ENCODE measurements at regions not wholly inside any gene's neighbourhood (a gene's known extent, or its start where the extent isn't known, plus 50 kb on each side); places are given as distances from the start of the nearest gene placed in this dataset.

DNA sequence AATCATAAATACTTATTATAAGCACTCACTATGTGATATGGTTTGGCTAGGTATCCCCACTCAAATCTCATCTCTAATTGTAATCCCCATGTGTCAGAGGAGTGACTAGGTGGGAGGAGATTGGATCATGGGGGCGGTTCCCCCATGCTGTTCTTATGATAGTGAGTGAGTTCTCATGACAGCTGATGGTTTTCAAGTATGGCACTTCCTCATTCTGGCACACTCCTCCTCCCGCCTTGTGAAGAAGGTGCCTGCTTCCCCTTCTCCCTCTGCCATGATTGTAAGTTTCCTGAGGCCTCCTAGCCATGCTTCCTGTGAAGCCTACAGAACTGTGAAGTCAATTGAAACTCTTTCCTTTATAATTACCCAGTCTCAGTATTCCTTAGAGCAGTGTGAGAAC lies 53.3 kb upstream of the CHMP2B start:
- no peaks in the 10 kb centered on the region for H3K27me3 ChIP-seq (ENCODE audit: control insufficient read depth in 1 of 2, insufficient read depth in 2 of 2, low read length in 2 of 2)
- intact Hi-C loops (cut with micrococcal nuclease; ENCODE audit: unreplicated experiment) (no loop called here), in situ Hi-C loops (cut with HindIII; ENCODE audit: extremely low pct_ligation_motif_present, low pct_unique_long_range_greater_than_20kb) (no loop called here)
- TF ChIP-seq MTA1 (CRISPR knock-in tag; IDR thresholded peaks at IDR 0.05; ENCODE audit: borderline replicate concordance) (no peak), FLYWCH1 (CRISPR knock-in tag; IDR thresholded peaks at IDR 0.05) (no peak), NFKBIZ (CRISPR knock-in tag; IDR thresholded peaks at IDR 0.05) (no peak), SNRNP70 (IDR thresholded peaks at IDR 0.05; ENCODE audit: low read depth, low read length) (no peak), NONO (IDR thresholded peaks at IDR 0.05) (no peak), NONO (CRISPR knock-in tag; conservative IDR thresholded peaks at IDR 0.05) (no peak), MEIS2 (CRISPR knock-in tag; IDR thresholded peaks at IDR 0.05) (no peak)
- TF ChIP-seq, protein P1, sequence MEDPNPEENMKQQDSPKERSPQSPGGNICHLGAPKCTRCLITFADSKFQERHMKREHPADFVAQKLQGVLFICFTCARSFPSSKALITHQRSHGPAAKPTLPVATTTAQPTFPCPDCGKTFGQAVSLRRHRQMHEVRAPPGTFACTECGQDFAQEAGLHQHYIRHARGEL (CRISPR knock-in tag; IDR thresholded peaks at IDR 0.05) = no peak
- no peak overlapping the region for H3K9ac ChIP-seq (ENCODE audit: insufficient read depth, low read depth, low read length)
- no peak overlapping the region for H3K27ac ChIP-seq (ENCODE audit: extremely low read length, insufficient read depth, low read length)
- H3K9me3 ChIP-seq (ENCODE audit: low read length) = no peaks in the 10 kb centered on the region
- 13% methylated on average over 2 of the region's 2 CpGs for WGBS (ENCODE audit: low lambda C conversion rate)
- no TSS peak for BruUV-seq (replicated peaks)
- H3K36me3 ChIP-seq (replicated peaks in 1 of 2; ENCODE audit: control insufficient read depth in 1 of 2, insufficient read depth in 2 of 2, low read length in 2 of 2) = no peaks in the 10 kb centered on the region
- CTCF ChIA-PET (ENCODE audit: low intra/inter-chr PET ratio, low total read pairs) = no interaction called here
- H3K4me2 ChIP-seq (ENCODE audit: low read depth, low read length) = no peak overlapping the region
- no peaks in the 10 kb centered on the region for H4K20me1 ChIP-seq (ENCODE audit: insufficient read depth, low read length)
- DNase-seq (ENCODE audit: low spot score) (no peak), ATAC-seq (no peak), FAIRE-seq (no peak)
- H3K4me1 ChIP-seq (ENCODE audit: insufficient read depth, low read length) = no peaks in the 10 kb centered on the region
- H3K79me2 ChIP-seq (ENCODE audit: insufficient read depth, low read length) = no peaks in the 10 kb centered on the region
- H3K4me3 ChIP-seq (replicated peaks in 1 of 3; ENCODE audit: insufficient read depth in 1 of 3, low read depth in 2 of 3, low read length in 3 of 3) = no peak overlapping the region
- no peak overlapping the region for H2AFZ ChIP-seq (ENCODE audit: low read length)
- POLR2A ChIA-PET = no interaction called here

DNA sequence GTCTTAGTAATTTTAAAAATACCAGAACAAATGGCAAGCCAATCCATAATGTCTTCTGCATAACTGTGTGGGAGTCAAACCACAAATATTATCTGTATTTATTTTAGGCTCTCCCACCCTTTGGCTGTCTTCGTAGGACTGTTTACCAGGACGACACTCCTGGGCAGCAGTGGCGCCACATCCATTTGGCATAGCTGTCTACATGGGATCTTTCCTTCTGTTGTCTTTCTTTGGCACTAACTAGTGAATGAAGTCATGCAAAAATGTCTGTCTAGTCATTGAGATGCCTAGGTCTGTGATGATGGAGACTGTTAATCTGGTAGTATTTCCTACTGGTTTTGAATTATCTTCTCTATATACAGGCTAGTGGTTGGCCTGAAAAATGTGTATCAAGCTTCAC lies 54.0 kb upstream of the CHMP2B start:
- CTCF ChIA-PET (ENCODE audit: low intra/inter-chr PET ratio, low total read pairs) = no interaction called here
- no TSS peak for BruUV-seq (replicated peaks)
- Histone ChIP-seq H3K4me2 (ENCODE audit: low read depth, low read length) (no peak overlapping the region), H3K27ac (ENCODE audit: extremely low read length, insufficient read depth, low read length) (no peak overlapping the region), H3K4me1 (ENCODE audit: insufficient read depth, low read length) (no peaks in the 10 kb centered on the region), H3K9ac (ENCODE audit: insufficient read depth, low read depth, low read length) (no peak overlapping the region), H3K36me3 (replicated peaks in 1 of 2; ENCODE audit: control insufficient read depth in 1 of 2, insufficient read depth in 2 of 2, low read length in 2 of 2) (no peaks in the 10 kb centered on the region), H3K4me3 (replicated peaks in 1 of 3; ENCODE audit: insufficient read depth in 1 of 3, low read depth in 2 of 3, low read length in 3 of 3) (no peak overlapping the region), H3K79me2 (ENCODE audit: insufficient read depth, low read length) (no peaks in the 10 kb centered on the region), H3K9me3 (ENCODE audit: low read length) (no peaks in the 10 kb centered on the region), H3K27me3 (ENCODE audit: control insufficient read depth in 1 of 2, insufficient read depth in 2 of 2, low read length in 2 of 2) (no peaks in the 10 kb centered on the region), H2AFZ (ENCODE audit: low read length) (no peak overlapping the region), H4K20me1 (ENCODE audit: insufficient read depth, low read length) (no peaks in the 10 kb centered on the region)
- no peak for FAIRE-seq
- in situ Hi-C loops (cut with HindIII; ENCODE audit: extremely low pct_ligation_motif_present, low pct_unique_long_range_greater_than_20kb) = no loop called here
- intact Hi-C loops (cut with micrococcal nuclease; ENCODE audit: unreplicated experiment) = no loop called here
- 38% methylated on average over 3 of the region's 3 CpGs for WGBS (ENCODE audit: low lambda C conversion rate)
- POLR2A ChIA-PET = no interaction called here
- DNase-seq (ENCODE audit: low spot score) = no peak
- no peak for ATAC-seq
- no peak for TF ChIP-seq SPEN (CRISPR knock-in tag; IDR thresholded peaks at IDR 0.05; ENCODE audit: low read depth)
- TF ChIP-seq, protein P2, sequence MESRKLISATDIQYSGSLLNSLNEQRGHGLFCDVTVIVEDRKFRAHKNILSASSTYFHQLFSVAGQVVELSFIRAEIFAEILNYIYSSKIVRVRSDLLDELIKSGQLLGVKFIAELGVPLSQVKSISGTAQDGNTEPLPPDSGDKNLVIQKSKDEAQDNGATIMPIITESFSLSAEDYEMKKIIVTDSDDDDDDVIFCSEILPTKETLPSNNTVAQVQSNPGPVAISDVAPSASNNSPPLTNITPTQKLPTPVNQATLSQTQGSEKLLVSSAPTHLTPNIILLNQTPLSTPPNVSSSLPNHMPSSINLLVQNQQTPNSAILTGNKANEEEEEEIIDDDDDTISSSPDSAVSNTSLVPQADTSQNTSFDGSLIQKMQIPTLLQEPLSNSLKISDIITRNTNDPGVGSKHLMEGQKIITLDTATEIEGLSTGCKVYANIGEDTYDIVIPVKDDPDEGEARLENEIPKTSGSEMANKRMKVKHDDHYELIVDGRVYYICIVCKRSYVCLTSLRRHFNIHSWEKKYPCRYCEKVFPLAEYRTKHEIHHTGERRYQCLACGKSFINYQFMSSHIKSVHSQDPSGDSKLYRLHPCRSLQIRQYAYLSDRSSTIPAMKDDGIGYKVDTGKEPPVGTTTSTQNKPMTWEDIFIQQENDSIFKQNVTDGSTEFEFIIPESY (CRISPR knock-in tag; IDR thresholded peaks at IDR 0.05) = no peak
- TF ChIP-seq ZBTB42 (CRISPR knock-in tag; IDR thresholded peaks at IDR 0.05) = no peak
- no peak for TF ChIP-seq ZNF451 (CRISPR knock-in tag; IDR thresholded peaks at IDR 0.05)
- no peak for TF ChIP-seq SNRNP70 (IDR thresholded peaks at IDR 0.05; ENCODE audit: low read depth, low read length)
- TF ChIP-seq MAFF (IDR thresholded peaks at IDR 0.05; ENCODE audit: low read depth, low read length) = no peak
- no peak for TF ChIP-seq ARHGAP35 (CRISPR knock-in tag; IDR thresholded peaks at IDR 0.05; ENCODE audit: borderline replicate concordance)
- TF ChIP-seq SP140L (CRISPR knock-in tag; IDR thresholded peaks at IDR 0.05; ENCODE audit: borderline replicate concordance) = no peak
- no peak for TF ChIP-seq ZFP36L1 (CRISPR knock-in tag; IDR thresholded peaks at IDR 0.05)
- TF ChIP-seq, protein P3, sequence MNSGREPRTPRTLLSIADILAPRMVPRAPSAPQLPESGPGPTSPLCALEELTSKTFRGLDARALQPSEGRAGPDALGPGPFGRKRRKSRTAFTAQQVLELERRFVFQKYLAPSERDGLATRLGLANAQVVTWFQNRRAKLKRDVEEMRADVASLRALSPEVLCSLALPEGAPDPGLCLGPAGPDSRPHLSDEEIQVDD (CRISPR knock-in tag; IDR thresholded peaks at IDR 0.05; ENCODE audit: borderline replicate concordance) = no peak
